Astrocyte of the hippocampus (primary cell): ENCODE measurements at regions not wholly inside any gene's neighbourhood (a gene's known extent, or its start where the extent isn't known, plus 50 kb on each side); places are given as distances from the start of the nearest gene placed in this dataset.
"Not testable (repeated sequence)": the region's sequence is repeated elsewhere in the genome, so short reads cannot be mapped to it uniquely, and the experiment has no call there.

Experiments used
- DNase-seq: peaks from one replicate; pipeline ENCODE4 v3.0.0; 2011; ENCODE audit warnings: low read depth, low spot score

DNA sequence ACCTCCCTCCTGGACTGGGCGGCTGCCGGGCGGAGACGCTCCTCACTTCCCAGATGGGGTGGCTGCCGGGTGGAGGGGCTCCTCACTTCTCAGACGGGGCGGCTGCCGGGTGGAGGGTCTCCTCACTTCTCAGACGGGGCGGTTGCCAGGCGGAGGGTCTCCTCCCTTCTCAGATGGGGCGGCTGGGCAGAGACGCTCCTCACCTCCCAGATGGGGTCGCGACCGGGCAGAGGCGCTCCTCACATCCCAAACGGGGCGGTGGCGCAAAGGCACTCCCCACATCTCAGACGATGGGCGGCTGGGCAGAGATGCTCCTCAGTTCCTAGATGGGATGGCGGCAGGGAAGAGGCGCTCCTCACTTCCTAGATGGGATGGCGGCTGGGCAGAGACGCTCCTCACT, 305.5 kb downstream of the SLITRK5 start:
- DNase-seq = not testable (repeated sequence)

GRCh38 chr13:87981416-87981815, 310.2 kb downstream of the SLITRK5 start:
- no peak for DNase-seq

DNA sequence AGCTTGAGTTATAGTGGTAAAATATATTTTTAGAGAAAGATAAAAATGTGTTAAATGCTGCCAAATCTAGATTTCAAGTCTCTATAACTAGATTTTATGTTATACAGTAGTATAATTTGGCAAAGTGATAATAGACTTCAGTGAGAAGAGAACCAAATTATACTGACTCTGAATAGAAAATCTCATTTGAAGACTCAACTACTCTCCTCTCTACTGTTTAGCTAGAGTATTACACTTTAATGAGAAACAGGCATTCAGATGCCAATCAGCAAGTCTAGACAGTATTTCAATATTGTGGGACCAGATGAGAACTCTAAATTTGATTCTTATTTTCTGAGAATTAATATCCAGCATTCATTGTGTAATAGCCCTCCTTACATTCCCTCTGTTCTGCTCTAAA, 311.2 kb downstream of the SLITRK5 start:
- DNase-seq = no peak

GRCh38 chr13:87986639-87987250, 315.6 kb downstream of the SLITRK5 start:
- no peak for DNase-seq

DNA sequence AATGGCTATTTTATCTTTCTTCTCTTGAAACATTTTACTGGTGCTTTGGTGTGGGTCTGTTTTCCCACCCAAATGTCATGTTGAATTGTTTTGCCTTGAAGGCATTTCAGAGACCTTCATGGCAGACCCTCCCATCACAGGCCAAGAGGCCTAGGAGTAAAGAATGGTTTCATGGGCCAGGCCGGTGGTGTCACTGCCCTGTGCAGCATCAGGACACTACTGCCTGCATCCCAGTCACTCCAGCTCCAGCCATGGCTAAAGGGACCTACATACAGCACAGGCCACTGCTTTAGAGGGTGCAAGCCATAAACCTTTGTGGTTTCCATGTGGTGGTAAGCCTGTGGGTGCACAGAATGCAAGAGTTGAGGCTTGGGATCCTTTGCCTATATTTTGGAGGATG, 326.9 kb downstream of the SLITRK5 start:
- no peak for DNase-seq

DNA sequence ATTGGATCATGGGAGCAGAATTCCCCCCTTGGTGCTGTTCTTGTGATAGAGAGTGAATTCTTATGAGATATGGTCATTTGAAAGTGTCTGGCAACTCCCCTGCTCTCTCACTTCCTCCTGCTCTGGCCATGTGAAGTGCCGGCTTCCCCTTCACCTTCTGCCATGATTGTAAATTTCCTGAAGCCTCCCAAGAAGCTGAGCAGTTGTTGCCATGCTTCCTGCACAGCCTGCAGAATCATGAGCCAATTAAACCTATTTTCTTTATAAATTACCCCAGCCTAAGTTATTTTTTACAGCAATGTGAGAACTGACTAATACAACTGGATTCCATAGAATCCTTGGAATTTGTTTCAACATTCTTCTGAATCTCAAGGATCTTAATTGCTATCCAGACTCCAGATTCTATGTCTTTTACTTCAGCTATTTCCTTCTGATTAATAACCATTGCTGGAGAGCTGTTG, 328.1 kb downstream of the SLITRK5 start:
- peak; percentile 71 for DNase-seq

GRCh38 chr13:87999788-88000187, 328.6 kb downstream of the SLITRK5 start:
- no peak for DNase-seq

- DNase-seq = peak; percentile 26
Observed at GRCh38 chr13:88000239-88000638, 329.1 kb downstream of the SLITRK5 start.

DNA sequence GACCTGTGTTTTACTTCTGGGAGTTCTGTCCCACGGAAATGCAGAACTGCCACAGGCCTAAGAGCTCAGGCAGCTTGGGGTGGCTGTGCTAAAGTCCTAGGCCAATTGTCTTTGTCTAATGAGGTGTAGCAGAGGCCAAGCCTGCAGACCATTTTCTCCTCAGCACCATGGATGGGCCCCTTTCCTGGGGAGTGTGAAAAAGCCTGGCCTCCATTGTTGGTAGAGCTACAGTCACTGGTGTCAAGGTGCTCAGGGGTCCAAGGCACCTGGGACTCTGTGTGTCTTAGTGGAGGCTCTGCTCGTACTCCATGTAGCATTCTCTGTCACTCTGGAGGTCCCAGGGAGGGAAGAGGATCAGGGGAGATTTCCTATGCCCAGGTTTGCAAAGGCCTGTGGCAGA, 329.6 kb downstream of the SLITRK5 start:
- DNase-seq = no peak

DNA sequence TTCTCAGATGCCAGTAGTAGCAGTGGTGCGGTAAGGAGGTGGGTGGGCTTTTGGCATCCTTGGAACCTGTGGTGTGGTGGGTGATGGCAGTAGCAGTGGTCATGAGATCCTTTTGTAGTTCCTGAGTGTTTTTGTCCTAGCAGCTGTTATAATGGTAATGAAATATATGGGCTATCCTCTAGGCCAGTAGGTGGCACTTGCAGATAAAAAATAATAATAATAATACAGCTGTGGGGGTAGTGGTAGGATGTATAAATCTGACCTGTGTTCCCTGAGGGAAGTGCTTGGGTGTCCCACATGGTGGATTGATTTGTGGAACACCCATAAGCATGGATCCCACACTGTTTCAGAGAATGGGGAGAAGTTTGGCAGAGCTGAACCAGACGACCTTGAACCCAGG, 334.0 kb downstream of the SLITRK5 start:
- peak; percentile 3 for DNase-seq

GRCh38 chr13:88014527-88014926, 343.4 kb downstream of the SLITRK5 start:
- DNase-seq = no peak

DNA sequence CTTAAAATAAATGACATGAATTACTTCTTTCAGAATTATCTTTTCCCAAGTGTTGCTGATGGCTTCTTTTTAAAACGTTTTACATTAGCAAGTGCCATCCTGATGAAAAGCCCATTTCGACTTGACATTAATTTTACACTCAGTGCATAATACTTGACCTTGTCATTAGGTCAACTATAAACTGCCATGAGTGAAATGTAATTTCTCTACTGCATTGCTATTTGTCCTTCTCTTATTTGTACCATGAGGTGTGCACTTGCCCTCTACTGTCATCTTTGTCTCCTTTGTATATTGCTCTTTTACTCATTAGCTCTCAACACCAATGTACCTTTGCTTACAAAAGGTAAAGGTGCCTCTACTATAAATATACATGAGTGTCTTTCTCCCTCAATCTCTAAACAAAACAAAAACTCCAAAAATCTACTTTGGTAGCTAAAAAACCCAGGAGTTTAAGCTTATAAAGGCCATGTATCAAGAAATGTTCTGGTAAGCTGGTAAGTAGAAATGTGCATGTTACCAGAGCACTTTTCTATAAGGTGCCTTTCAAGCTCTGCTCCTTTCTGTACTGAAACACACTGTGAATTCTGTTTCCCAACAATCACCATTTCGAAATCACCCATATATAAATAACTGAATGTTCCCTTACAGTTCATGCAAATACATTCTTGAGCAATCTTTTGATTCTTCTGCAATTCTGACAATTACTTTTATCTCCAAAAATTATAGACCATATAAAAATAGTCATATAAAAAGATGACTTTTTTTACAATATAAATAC, 351.4 kb downstream of the SLITRK5 start:
- no peak for DNase-seq

GRCh38 chr13:88026241-88026640, 355.1 kb downstream of the SLITRK5 start:
- DNase-seq = no peak

DNA sequence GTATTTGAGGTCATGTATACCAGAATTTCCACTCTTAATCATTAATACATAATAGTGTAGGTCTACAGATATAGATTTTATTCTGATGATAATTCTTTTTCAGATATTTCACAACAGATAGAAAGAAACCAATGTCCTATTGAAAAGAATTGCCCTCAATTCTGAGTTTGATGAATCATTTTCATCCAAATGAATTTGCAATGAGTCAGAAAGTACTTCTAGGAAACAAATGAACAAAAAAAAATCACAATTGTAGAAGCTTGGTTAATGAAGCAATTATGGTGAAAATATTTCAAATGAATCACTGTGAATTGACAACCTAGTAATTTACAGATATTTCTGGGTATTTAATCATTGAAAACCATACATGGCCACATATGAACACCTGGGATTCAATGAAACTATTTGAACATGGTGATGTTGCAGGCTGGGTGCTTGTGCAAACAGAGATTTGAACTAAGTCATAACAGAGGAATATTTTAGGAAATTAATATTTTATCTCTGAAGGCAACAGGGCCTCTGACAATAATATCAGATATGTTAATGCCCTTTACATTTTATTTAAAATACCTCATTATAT, 360.9 kb downstream of the SLITRK5 start:
- peak; percentile 28 for DNase-seq

GRCh38 chr13:88036205-88036604, 365.0 kb downstream of the SLITRK5 start:
- not testable (repeated sequence) for DNase-seq

DNA sequence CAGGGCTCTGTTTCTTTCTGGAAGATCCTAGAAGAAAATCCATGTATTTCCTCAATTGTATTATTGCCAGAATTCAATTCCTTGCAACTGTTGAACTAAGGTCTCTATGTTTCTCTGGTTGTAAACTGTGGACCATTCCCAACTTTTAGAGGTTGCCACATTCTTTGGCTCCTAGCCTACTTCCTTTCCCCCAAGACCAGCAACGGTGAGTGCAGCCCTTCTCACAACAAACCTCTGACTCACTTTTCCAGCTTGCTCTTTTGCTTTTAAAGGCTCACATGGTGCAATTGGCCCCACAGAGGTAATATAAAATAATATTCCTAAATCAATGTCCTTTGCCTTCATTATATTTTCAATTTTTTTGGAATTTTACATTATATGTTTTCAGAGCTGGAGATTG, 371.3 kb downstream of the SLITRK5 start:
- peak; percentile 76 for DNase-seq

- no peak for DNase-seq
Observed at GRCh38 chr13:88051746-88052482, 380.7 kb downstream of the SLITRK5 start.

DNA sequence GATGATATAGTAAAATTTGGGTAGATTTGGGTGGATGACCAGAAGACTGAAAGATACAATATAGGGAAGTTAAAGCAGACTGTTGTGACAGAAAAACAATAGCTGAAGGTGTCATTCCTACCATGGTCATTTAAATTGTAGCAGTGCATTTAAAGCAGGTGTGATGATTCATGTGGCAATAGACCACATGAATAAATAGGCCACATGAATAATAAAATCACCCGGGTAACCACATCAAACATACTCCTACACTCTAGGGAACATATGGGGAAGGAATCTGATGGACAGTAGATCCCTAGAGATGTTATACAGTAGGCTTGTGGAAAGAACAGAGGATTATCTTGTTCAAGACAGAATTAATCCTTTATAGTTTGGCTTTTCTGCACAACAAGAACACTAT, 392.6 kb downstream of the SLITRK5 start:
- peak; percentile 23 for DNase-seq

- DNase-seq = no peak
Observed at GRCh38 chr13:88066847-88067246, 395.7 kb downstream of the SLITRK5 start.

DNA sequence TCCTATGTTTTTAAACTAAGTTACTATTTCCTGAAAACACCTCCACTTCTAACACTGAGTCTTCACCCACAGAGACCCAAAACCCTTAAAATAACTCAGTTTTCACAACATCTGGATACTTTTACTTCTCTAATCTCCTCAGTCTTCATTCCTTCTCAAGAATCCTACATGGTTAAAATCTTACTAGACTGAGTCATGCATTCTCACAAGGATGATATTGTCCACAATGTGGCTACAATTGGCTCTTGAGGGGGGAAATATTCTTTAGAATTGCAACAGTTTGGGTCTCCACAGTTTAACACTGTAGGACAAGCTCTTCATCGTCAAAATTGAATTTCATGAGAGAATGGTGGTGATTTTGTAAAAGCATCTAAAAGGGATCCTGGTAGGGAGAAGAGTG, 397.1 kb downstream of the SLITRK5 start:
- peak; percentile 33 for DNase-seq

DNA sequence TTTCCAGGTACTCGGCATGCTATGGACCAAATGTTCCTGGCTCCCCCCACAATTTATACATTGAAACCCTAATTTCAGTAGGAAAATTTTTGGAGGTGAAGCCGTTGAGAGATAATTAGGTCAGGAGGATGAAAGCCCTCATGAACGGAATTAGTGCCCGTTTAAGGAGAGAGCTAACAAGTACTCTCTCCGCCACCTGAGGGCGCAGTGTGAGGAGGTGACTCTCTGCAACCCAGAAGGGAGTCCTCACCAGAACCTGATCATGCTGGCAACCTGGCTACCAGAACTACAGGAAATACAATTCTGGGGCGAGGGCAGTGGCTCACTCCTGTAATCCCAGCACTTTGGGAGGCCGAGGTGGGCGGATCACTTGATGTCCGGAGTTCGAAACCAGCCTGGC, 397.8 kb downstream of the SLITRK5 start:
- no peak for DNase-seq

- DNase-seq = no peak
Observed at GRCh38 chr13:88071371-88071770, 400.2 kb downstream of the SLITRK5 start.
